ENCODE measurements at regions not wholly inside any gene's neighbourhood (a gene's known extent, or its start where the extent isn't known, plus 50 kb on each side); places are given as distances from the start of the nearest gene placed in this dataset.

- H3K36me3 Mint-ChIP-seq, result no peaks in the 10 kb centered on the region
- CTCF ChIA-PET, result interaction anchor here (0.6 to 1.2 kb wide), 4 partner anchors 15 to 156 kb away, joined by 3 to 5 read pairs (median 4); no protein-coding TSS in a partner anchor
- H3K4me3 Mint-ChIP-seq, result no peak overlapping the region
- H3K27ac Mint-ChIP-seq, result no peak overlapping the region
- no peaks in the 10 kb centered on the region; the same call in 1 of the 2 replicates for H3K27me3 Mint-ChIP-seq (ENCODE audit: low read depth)
- peaks cover 22% of the 10 kb centered on the region for H3K4me1 Mint-ChIP-seq
- POLR2A ChIA-PET, result interaction anchor here (0.8 kb wide), 1 partner anchor 156 kb away, joined by 3 read pairs; no protein-coding TSS in a partner anchor
- no peak for ATAC-seq
- no peaks in the 10 kb centered on the region for H3K9me3 Mint-ChIP-seq
- DNase-seq (ENCODE audit: low spot score), result no peak
- TF ChIP-seq, protein P1, sequence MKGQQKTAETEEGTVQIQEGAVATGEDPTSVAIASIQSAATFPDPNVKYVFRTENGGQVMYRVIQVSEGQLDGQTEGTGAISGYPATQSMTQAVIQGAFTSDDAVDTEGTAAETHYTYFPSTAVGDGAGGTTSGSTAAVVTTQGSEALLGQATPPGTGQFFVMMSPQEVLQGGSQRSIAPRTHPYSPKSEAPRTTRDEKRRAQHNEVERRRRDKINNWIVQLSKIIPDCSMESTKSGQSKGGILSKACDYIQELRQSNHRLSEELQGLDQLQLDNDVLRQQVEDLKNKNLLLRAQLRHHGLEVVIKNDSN (CRISPR knock-in tag; IDR thresholded peaks at IDR 0.05), result no peak
- no peak for TF ChIP-seq PRRX2 (CRISPR knock-in tag; IDR thresholded peaks at IDR 0.05)
- TF ChIP-seq, protein P2, sequence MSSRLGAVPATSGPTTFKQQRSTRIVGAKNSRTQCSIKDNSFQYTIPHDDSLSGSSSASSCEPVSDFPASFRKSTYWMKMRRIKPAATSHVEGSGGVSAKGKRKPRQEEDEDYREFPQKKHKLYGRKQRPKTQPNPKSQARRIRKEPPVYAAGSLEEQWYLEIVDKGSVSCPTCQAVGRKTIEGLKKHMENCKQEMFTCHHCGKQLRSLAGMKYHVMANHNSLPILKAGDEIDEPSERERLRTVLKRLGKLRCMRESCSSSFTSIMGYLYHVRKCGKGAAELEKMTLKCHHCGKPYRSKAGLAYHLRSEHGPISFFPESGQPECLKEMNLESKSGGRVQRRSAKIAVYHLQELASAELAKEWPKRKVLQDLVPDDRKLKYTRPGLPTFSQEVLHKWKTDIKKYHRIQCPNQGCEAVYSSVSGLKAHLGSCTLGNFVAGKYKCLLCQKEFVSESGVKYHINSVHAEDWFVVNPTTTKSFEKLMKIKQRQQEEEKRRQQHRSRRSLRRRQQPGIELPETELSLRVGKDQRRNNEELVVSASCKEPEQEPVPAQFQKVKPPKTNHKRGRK (CRISPR knock-in tag; IDR thresholded peaks at IDR 0.05; ENCODE audit: borderline replicate concordance), result no peak
- TF ChIP-seq, protein P3, sequence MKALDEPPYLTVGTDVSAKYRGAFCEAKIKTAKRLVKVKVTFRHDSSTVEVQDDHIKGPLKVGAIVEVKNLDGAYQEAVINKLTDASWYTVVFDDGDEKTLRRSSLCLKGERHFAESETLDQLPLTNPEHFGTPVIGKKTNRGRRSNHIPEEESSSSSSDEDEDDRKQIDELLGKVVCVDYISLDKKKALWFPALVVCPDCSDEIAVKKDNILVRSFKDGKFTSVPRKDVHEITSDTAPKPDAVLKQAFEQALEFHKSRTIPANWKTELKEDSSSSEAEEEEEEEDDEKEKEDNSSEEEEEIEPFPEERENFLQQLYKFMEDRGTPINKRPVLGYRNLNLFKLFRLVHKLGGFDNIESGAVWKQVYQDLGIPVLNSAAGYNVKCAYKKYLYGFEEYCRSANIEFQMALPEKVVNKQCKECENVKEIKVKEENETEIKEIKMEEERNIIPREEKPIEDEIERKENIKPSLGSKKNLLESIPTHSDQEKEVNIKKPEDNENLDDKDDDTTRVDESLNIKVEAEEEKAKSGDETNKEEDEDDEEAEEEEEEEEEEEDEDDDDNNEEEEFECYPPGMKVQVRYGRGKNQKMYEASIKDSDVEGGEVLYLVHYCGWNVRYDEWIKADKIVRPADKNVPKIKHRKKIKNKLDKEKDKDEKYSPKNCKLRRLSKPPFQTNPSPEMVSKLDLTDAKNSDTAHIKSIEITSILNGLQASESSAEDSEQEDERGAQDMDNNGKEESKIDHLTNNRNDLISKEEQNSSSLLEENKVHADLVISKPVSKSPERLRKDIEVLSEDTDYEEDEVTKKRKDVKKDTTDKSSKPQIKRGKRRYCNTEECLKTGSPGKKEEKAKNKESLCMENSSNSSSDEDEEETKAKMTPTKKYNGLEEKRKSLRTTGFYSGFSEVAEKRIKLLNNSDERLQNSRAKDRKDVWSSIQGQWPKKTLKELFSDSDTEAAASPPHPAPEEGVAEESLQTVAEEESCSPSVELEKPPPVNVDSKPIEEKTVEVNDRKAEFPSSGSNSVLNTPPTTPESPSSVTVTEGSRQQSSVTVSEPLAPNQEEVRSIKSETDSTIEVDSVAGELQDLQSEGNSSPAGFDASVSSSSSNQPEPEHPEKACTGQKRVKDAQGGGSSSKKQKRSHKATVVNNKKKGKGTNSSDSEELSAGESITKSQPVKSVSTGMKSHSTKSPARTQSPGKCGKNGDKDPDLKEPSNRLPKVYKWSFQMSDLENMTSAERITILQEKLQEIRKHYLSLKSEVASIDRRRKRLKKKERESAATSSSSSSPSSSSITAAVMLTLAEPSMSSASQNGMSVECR (CRISPR knock-in tag; IDR thresholded peaks at IDR 0.05; ENCODE audit: borderline replicate concordance), result no peak
- no peak for TF ChIP-seq ZNF263 (CRISPR knock-in tag; IDR thresholded peaks at IDR 0.05; ENCODE audit: low read depth)
- TF ChIP-seq MXD4 (CRISPR knock-in tag; IDR thresholded peaks at IDR 0.05; ENCODE audit: borderline replicate concordance), result no peak
- TF ChIP-seq RORB (CRISPR knock-in tag; IDR thresholded peaks at IDR 0.05), result no peak
- no peak for TF ChIP-seq RELA (CRISPR knock-in tag; IDR thresholded peaks at IDR 0.05; ENCODE audit: borderline replicate concordance)
- TF ChIP-seq MYBL2 (CRISPR knock-in tag; IDR thresholded peaks at IDR 0.05), result no peak
- no peak for TF ChIP-seq MAX (CRISPR knock-in tag; IDR thresholded peaks at IDR 0.05)
- no peak for TF ChIP-seq HMGA2 (CRISPR knock-in tag; IDR thresholded peaks at IDR 0.05)
- TF ChIP-seq ATF1 (CRISPR knock-in tag; IDR thresholded peaks at IDR 0.05), result no peak
Measured at GRCh38 chr18:59839931-59840685, 59.7 kb upstream of the PMAIP1 start.

GRCh38 chr18:59839246-59839645 is 60.5 kb upstream of the PMAIP1 start:
- ATAC-seq, result no peak
- CTCF ChIA-PET, result interaction anchor here (0.6 to 1.2 kb wide), 3 partner anchors 14 to 157 kb away, joined by 3 to 5 read pairs (median 4); no protein-coding TSS in a partner anchor
- TF ChIP-seq AR (CRISPR knock-in tag; IDR thresholded peaks at IDR 0.05) (no peak), GRHL2 (CRISPR knock-in tag; IDR thresholded peaks at IDR 0.05; ENCODE audit: insufficient replicate concordance, severe bottlenecking) (no peak), CDX4 (CRISPR knock-in tag; IDR thresholded peaks at IDR 0.05; ENCODE audit: borderline replicate concordance) (no peak)
- TF ChIP-seq, protein P4, sequence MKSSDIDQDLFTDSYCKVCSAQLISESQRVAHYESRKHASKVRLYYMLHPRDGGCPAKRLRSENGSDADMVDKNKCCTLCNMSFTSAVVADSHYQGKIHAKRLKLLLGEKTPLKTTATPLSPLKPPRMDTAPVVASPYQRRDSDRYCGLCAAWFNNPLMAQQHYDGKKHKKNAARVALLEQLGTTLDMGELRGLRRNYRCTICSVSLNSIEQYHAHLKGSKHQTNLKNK (CRISPR knock-in tag; IDR thresholded peaks at IDR 0.05), result no peak

More at GRCh38 chr18:59839246-59839645, 60.5 kb upstream of the PMAIP1 start:
- Mint-ChIP-seq H3K36me3 (no peaks in the 10 kb centered on the region), H3K9me3 (no peaks in the 10 kb centered on the region), H3K27ac (no peak overlapping the region), H3K4me3 (no peak overlapping the region), H3K27me3 (ENCODE audit: low read depth) (no peaks in the 10 kb centered on the region; the same call in 1 of the 2 replicates), H3K4me1 (peaks cover 30% of the 10 kb centered on the region)
- DNase-seq (ENCODE audit: low spot score), result no peak
- POLR2A ChIA-PET, result no interaction called here
